Gastroesophageal sphincter (tissue), 3 donors: ENCODE measurements at regions not wholly inside any gene's neighbourhood (a gene's known extent, or its start where the extent isn't known, plus 50 kb on each side); places are given as distances from the start of the nearest gene placed in this dataset.

Experiments
- POLR2A ChIP-seq, 2 donors: fragments of 450-650 bp; IDR thresholded peaks; one replicate each; pipeline ENCODE4 v1.6.1; 2017; ENCODE audit warnings: antibody characterized with exemption in 2 of 2, mild to moderate bottlenecking in 2 of 2, moderate library complexity in 1 of 2
- TF ChIP-seq, protein P1 (sequence below), 4 experiments: fragments of 200-600 bp in 2 of 4; fragments of 450-650 bp in 2 of 4; sonication (generic) in 1 of 4; IDR thresholded peaks; one replicate each; pipeline ENCODE4 v1.5.1; 2017 to 2019; ENCODE audit warnings: antibody characterized with exemption in 4 of 4, mild to moderate bottlenecking in 2 of 4, moderate library complexity in 2 of 4

DNA sequence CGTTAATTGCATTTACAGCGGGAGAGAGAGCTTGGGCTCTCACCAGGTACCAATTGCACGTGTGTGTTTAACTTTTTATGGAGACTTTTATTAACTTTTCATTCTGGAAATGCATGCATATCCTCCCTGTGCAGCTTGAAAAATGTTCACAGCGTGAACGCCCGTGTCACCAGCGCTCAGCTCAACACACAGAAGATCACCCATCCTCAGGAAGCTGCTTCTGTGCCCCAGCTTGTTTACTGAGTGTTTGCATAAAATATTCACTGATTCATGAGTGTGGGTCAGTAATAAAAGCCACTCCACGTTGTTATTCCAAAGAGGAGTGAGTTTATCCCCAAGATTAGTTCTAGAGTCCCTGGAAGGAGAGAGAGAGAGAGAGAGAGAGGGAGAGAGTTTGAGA lies 75.5 kb upstream of the FZD10 start:
- no peak for TF ChIP-seq POLR2A (IDR thresholded peaks at IDR 0.05)
- TF ChIP-seq, protein P1, sequence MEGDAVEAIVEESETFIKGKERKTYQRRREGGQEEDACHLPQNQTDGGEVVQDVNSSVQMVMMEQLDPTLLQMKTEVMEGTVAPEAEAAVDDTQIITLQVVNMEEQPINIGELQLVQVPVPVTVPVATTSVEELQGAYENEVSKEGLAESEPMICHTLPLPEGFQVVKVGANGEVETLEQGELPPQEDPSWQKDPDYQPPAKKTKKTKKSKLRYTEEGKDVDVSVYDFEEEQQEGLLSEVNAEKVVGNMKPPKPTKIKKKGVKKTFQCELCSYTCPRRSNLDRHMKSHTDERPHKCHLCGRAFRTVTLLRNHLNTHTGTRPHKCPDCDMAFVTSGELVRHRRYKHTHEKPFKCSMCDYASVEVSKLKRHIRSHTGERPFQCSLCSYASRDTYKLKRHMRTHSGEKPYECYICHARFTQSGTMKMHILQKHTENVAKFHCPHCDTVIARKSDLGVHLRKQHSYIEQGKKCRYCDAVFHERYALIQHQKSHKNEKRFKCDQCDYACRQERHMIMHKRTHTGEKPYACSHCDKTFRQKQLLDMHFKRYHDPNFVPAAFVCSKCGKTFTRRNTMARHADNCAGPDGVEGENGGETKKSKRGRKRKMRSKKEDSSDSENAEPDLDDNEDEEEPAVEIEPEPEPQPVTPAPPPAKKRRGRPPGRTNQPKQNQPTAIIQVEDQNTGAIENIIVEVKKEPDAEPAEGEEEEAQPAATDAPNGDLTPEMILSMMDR (IDR thresholded peaks at IDR 0.05) = no peak
